ENCODE measurements at regions not wholly inside any gene's neighbourhood (a gene's known extent, or its start where the extent isn't known, plus 50 kb on each side); places are given as distances from the start of the nearest gene placed in this dataset.
"Not testable (repeated sequence)": the region's sequence is repeated elsewhere in the genome, so short reads cannot be mapped to it uniquely, and the experiment has no call there.

GRCh38 chr7:53238021-53238605 is 202.7 kb downstream of the POM121L12 start:
- no peak for DNase-seq (ENCODE audit: low read depth)

GRCh38 chr7:53239151-53239550 is 203.7 kb downstream of the POM121L12 start:
- not testable (repeated sequence) for DNase-seq (ENCODE audit: low read depth)

- DNase-seq (ENCODE audit: low read depth): no peak
Observed at GRCh38 chr7:53245721-53246120, 210.3 kb downstream of the POM121L12 start.

GRCh38 chr7:53246957-53247356 is 211.5 kb downstream of the POM121L12 start:
- no peak for DNase-seq (ENCODE audit: low read depth)

- DNase-seq (ENCODE audit: low read depth): no peak
Observed at GRCh38 chr7:53252539-53252938, 217.1 kb downstream of the POM121L12 start.

GRCh38 chr7:53272081-53272480 is 236.6 kb downstream of the POM121L12 start:
- DNase-seq (ENCODE audit: low read depth): no peak

- no peak for DNase-seq (ENCODE audit: low read depth)
Observed at GRCh38 chr7:53281312-53281711, 245.9 kb downstream of the POM121L12 start.

- no peak for DNase-seq (ENCODE audit: low read depth)
Observed at GRCh38 chr7:53292341-53292740, 256.9 kb downstream of the POM121L12 start.

GRCh38 chr7:53302496-53303246 is 267.2 kb downstream of the POM121L12 start:
- DNase-seq (ENCODE audit: low read depth): no peak

- no peak for DNase-seq (ENCODE audit: low read depth)
Observed at GRCh38 chr7:53303781-53304180, 268.3 kb downstream of the POM121L12 start.

GRCh38 chr7:53306846-53307245 is 271.4 kb downstream of the POM121L12 start:
- no peak for DNase-seq (ENCODE audit: low read depth)

GRCh38 chr7:53311205-53311604 is 275.8 kb downstream of the POM121L12 start:
- no peak for DNase-seq (ENCODE audit: low read depth)

GRCh38 chr7:53315981-53316380 is 280.5 kb downstream of the POM121L12 start:
- DNase-seq (ENCODE audit: low read depth): peak; percentile 69

- no peak for DNase-seq (ENCODE audit: low read depth)
Observed at GRCh38 chr7:53318566-53318965, 283.1 kb downstream of the POM121L12 start.

GRCh38 chr7:53325061-53325460 is 289.6 kb downstream of the POM121L12 start:
- DNase-seq (ENCODE audit: low read depth): peak; percentile 27

- no peak for DNase-seq (ENCODE audit: low read depth)
Observed at GRCh38 chr7:53326634-53327033, 291.2 kb downstream of the POM121L12 start.

- no peak for DNase-seq (ENCODE audit: low read depth)
Observed at GRCh38 chr7:53336105-53336668, 300.8 kb downstream of the POM121L12 start.

- DNase-seq (ENCODE audit: low read depth): no peak
Observed at GRCh38 chr7:53340220-53340619, 304.8 kb downstream of the POM121L12 start.

- DNase-seq (ENCODE audit: low read depth): peak; percentile 42
Observed at GRCh38 chr7:53350241-53350640, 314.8 kb downstream of the POM121L12 start.

- peak; percentile 80 for DNase-seq (ENCODE audit: low read depth)
Observed at GRCh38 chr7:53351681-53352080, 316.2 kb downstream of the POM121L12 start.

- no peak for DNase-seq (ENCODE audit: low read depth)
Observed at GRCh38 chr7:53358269-53358668, 322.8 kb downstream of the POM121L12 start.

GRCh38 chr7:53383131-53383530 is 347.7 kb downstream of the POM121L12 start:
- DNase-seq (ENCODE audit: low read depth): peak; percentile 85

- DNase-seq (ENCODE audit: low read depth): not testable (repeated sequence)
Observed at GRCh38 chr7:53385239-53385638, 349.8 kb downstream of the POM121L12 start.

Measured in renal cortical epithelial cell (primary cell).